GM23338 (cell line): ENCODE measurements at regions not wholly inside any gene's neighbourhood (a gene's known extent, or its start where the extent isn't known, plus 50 kb on each side); places are given as distances from the start of the nearest gene placed in this dataset.
"Not testable (repeated sequence)": the region's sequence is repeated elsewhere in the genome, so short reads cannot be mapped to it uniquely, and the experiment has no call there.

ENCODE experiments used
- ATAC-seq: fragments of 200-7000 bp; cut with Tn5 transposase; 3 replicates; pipeline ENCODE4 v1.9.1; 2020
- DNase-seq: peaks from one replicate; pipeline ENCODE4 v3.0.0-alpha.2; 2015; ENCODE audit warnings: low spot score
- H2AFZ ChIP-seq: fragments of 200-600 bp; sonication (generic); 2 replicates; pipeline ENCODE4 v1.8.0; 2016; ENCODE audit warnings: antibody characterized with exemption, mild to moderate bottlenecking, moderate library complexity
- H3F3A ChIP-seq: fragments of 200-600 bp; sonication (generic); replicated peaks from 2 replicates; pipeline ENCODE4 v1.8.0; 2017; ENCODE audit warnings: antibody characterized with exemption, mixed run types, low read depth
- H3K27ac ChIP-seq: fragments of 200-600 bp; sonication (generic); 2 replicates; pipeline ENCODE4 v1.6.1; 2016; ENCODE audit warnings: low read depth
- H3K27me3 ChIP-seq: fragments of 200-600 bp; sonication (generic); 2 replicates; pipeline ENCODE4 v1.8.0; 2016; ENCODE audit warnings: mild to moderate bottlenecking, mixed run types, moderate library complexity; ENCODE audit not compliant: insufficient read depth
- H3K36me3 ChIP-seq: fragments of 200-600 bp; sonication (generic); 2 replicates; pipeline ENCODE4 v1.8.0; 2016; ENCODE audit warnings: mild to moderate bottlenecking; ENCODE audit not compliant: insufficient read depth
- H3K4me1 ChIP-seq: fragments of 200-600 bp; sonication (generic); 2 replicates; pipeline ENCODE4 v1.8.0; 2016; ENCODE audit warnings: mild to moderate bottlenecking, moderate library complexity; ENCODE audit not compliant: insufficient read depth
- H3K4me2 ChIP-seq: fragments of 200-600 bp; sonication (generic); 2 replicates; pipeline ENCODE4 v1.7.1; 2017; ENCODE audit warnings: mixed run types
- H3K4me3 ChIP-seq: fragments of 200-600 bp; sonication (generic); 2 replicates; pipeline ENCODE4 v1.6.1; 2016; ENCODE audit warnings: mixed run types
- H3K79me2 ChIP-seq: fragments of 200-600 bp; sonication (generic); replicated peaks from 2 replicates; pipeline ENCODE4 v1.8.0; 2017; ENCODE audit warnings: mild to moderate bottlenecking; ENCODE audit not compliant: insufficient read depth
- H3K9me2 ChIP-seq: fragments of 200-600 bp; sonication (generic); 2 replicates; pipeline ENCODE4 v1.8.0; 2017; ENCODE audit not compliant: insufficient read depth
- H4K20me1 ChIP-seq: fragments of 200-600 bp; sonication (generic); replicated peaks from 2 replicates; pipeline ENCODE4 v1.8.0; 2017; ENCODE audit warnings: mild to moderate bottlenecking; ENCODE audit not compliant: insufficient read depth
- H3K27ac Mint-ChIP-seq: 2 replicates; pipeline ENCODE4 v1.8.0; 2020; ENCODE audit warnings: inconsistent platforms, mild to moderate bottlenecking, moderate library complexity, mixed read lengths
- H3K27me3 Mint-ChIP-seq: 3 replicates; pipeline ENCODE4 v1.8.0; 2022; ENCODE audit warnings: low read depth, mild to moderate bottlenecking, moderate library complexity, mixed read lengths, inconsistent platforms; ENCODE audit not compliant: insufficient read depth, poor library complexity
- H3K36me3 Mint-ChIP-seq: 3 replicates; pipeline ENCODE4 v1.8.0; 2021; ENCODE audit warnings: low read depth, mild to moderate bottlenecking, inconsistent platforms, moderate library complexity, mixed read lengths
- H3K4me1 Mint-ChIP-seq: 3 replicates; pipeline ENCODE4 v1.8.0; 2020; ENCODE audit warnings: mild to moderate bottlenecking, inconsistent platforms, mixed read lengths
- H3K4me3 Mint-ChIP-seq: 3 replicates; pipeline ENCODE4 v1.8.0; 2021; ENCODE audit warnings: moderate library complexity, mild to moderate bottlenecking, inconsistent platforms, mixed read lengths
- H3K9me3 Mint-ChIP-seq: 3 replicates; pipeline ENCODE4 v1.8.0; 2020; ENCODE audit warnings: moderate library complexity, mild to moderate bottlenecking, inconsistent platforms, mixed read lengths
- CREB1 ChIP-seq: fragments of 250-450 bp; sonication (Bioruptor Pico); IDR thresholded peaks from 2 replicates; pipeline ENCODE4 v1.5.0; 2020; ENCODE audit warnings: low read depth, mild to moderate bottlenecking, moderate library complexity
- JUNB ChIP-seq: IDR thresholded peaks from one replicate; pipeline ENCODE4 v1.6.1; 2016; ENCODE audit warnings: antibody characterized with exemption; ENCODE audit not compliant: unreplicated experiment
- POLR2AphosphoS5 ChIP-seq: IDR thresholded peaks from 2 replicates; pipeline ENCODE4 v1.6.1; 2016; ENCODE audit warnings: antibody characterized with exemption, low read depth
- ZNF331 ChIP-seq: fragments of 250-450 bp; sonication (Bioruptor Pico); IDR thresholded peaks from 2 replicates; pipeline ENCODE4 v1.5.0; 2020; ENCODE audit warnings: low read depth, mild to moderate bottlenecking, moderate library complexity
- TF ChIP-seq, protein P1 (sequence below), 2 experiments: fragments of 200-600 bp in 1 of 2; sonication (generic) in 1 of 2; conservative IDR thresholded peaks; 2 replicates each; pipeline versions ENCODE4 v1.5.1 to v1.6.1; 2016 to 2017; ENCODE audit warnings: antibody characterized with exemption in 2 of 2, low read depth in 2 of 2, mild to moderate bottlenecking in 2 of 2, moderate library complexity in 1 of 2
- TF ChIP-seq, protein P2 (sequence below): fragments of 250-450 bp; sonication (Bioruptor Pico); IDR thresholded peaks from 2 replicates; pipeline ENCODE4 v1.5.0; 2020; ENCODE audit warnings: mild to moderate bottlenecking, moderate library complexity

GRCh38 chr3:174365796-174366195 is 493.3 kb upstream of the NAALADL2 start (continued):
- TF ChIP-seq, protein P1, sequence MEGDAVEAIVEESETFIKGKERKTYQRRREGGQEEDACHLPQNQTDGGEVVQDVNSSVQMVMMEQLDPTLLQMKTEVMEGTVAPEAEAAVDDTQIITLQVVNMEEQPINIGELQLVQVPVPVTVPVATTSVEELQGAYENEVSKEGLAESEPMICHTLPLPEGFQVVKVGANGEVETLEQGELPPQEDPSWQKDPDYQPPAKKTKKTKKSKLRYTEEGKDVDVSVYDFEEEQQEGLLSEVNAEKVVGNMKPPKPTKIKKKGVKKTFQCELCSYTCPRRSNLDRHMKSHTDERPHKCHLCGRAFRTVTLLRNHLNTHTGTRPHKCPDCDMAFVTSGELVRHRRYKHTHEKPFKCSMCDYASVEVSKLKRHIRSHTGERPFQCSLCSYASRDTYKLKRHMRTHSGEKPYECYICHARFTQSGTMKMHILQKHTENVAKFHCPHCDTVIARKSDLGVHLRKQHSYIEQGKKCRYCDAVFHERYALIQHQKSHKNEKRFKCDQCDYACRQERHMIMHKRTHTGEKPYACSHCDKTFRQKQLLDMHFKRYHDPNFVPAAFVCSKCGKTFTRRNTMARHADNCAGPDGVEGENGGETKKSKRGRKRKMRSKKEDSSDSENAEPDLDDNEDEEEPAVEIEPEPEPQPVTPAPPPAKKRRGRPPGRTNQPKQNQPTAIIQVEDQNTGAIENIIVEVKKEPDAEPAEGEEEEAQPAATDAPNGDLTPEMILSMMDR (conservative IDR thresholded peaks at IDR 0.05; ENCODE audit: low read depth in 2 of 2) = no peak
- no peak for TF ChIP-seq CREB1 (CRISPR knock-in tag)
- no peak for TF ChIP-seq ZNF331 (CRISPR knock-in tag)
- TF ChIP-seq JUNB = no peak

DNA sequence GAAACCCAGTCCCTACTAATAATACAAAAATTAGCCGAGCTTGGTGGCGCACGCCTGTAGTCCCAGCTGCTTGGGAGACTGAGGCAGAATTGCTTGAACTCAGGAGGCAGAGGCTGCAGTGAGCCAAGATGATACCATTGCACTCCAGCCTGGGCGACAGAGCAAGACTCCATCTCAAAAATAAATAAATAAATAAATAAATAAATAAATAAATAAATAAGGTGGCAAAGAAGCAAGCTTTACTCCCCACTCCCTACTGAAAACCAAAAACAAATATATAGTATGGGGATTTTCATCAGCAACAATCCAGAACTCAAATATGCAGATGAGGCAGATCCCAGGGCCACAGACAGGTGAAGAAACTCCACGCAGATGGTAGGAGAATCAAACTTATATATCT is 492.2 kb upstream of the NAALADL2 start:
- not testable (repeated sequence) for H3K27ac ChIP-seq, H3F3A ChIP-seq, H3K4me1 Mint-ChIP-seq, H2AFZ ChIP-seq, H4K20me1 ChIP-seq, ATAC-seq, DNase-seq, H3K4me3 Mint-ChIP-seq, H3K27me3 ChIP-seq, H3K27ac Mint-ChIP-seq, H3K36me3 Mint-ChIP-seq, H3K79me2 ChIP-seq, H3K4me1 ChIP-seq, H3K4me2 ChIP-seq, H3K36me3 ChIP-seq, H3K9me3 Mint-ChIP-seq, H3K9me2 ChIP-seq, H3K4me3 ChIP-seq, H3K27me3 Mint-ChIP-seq

- DNase-seq = no peak
- no peak overlapping the region for H3K4me3 ChIP-seq
- TF ChIP-seq, protein P2, sequence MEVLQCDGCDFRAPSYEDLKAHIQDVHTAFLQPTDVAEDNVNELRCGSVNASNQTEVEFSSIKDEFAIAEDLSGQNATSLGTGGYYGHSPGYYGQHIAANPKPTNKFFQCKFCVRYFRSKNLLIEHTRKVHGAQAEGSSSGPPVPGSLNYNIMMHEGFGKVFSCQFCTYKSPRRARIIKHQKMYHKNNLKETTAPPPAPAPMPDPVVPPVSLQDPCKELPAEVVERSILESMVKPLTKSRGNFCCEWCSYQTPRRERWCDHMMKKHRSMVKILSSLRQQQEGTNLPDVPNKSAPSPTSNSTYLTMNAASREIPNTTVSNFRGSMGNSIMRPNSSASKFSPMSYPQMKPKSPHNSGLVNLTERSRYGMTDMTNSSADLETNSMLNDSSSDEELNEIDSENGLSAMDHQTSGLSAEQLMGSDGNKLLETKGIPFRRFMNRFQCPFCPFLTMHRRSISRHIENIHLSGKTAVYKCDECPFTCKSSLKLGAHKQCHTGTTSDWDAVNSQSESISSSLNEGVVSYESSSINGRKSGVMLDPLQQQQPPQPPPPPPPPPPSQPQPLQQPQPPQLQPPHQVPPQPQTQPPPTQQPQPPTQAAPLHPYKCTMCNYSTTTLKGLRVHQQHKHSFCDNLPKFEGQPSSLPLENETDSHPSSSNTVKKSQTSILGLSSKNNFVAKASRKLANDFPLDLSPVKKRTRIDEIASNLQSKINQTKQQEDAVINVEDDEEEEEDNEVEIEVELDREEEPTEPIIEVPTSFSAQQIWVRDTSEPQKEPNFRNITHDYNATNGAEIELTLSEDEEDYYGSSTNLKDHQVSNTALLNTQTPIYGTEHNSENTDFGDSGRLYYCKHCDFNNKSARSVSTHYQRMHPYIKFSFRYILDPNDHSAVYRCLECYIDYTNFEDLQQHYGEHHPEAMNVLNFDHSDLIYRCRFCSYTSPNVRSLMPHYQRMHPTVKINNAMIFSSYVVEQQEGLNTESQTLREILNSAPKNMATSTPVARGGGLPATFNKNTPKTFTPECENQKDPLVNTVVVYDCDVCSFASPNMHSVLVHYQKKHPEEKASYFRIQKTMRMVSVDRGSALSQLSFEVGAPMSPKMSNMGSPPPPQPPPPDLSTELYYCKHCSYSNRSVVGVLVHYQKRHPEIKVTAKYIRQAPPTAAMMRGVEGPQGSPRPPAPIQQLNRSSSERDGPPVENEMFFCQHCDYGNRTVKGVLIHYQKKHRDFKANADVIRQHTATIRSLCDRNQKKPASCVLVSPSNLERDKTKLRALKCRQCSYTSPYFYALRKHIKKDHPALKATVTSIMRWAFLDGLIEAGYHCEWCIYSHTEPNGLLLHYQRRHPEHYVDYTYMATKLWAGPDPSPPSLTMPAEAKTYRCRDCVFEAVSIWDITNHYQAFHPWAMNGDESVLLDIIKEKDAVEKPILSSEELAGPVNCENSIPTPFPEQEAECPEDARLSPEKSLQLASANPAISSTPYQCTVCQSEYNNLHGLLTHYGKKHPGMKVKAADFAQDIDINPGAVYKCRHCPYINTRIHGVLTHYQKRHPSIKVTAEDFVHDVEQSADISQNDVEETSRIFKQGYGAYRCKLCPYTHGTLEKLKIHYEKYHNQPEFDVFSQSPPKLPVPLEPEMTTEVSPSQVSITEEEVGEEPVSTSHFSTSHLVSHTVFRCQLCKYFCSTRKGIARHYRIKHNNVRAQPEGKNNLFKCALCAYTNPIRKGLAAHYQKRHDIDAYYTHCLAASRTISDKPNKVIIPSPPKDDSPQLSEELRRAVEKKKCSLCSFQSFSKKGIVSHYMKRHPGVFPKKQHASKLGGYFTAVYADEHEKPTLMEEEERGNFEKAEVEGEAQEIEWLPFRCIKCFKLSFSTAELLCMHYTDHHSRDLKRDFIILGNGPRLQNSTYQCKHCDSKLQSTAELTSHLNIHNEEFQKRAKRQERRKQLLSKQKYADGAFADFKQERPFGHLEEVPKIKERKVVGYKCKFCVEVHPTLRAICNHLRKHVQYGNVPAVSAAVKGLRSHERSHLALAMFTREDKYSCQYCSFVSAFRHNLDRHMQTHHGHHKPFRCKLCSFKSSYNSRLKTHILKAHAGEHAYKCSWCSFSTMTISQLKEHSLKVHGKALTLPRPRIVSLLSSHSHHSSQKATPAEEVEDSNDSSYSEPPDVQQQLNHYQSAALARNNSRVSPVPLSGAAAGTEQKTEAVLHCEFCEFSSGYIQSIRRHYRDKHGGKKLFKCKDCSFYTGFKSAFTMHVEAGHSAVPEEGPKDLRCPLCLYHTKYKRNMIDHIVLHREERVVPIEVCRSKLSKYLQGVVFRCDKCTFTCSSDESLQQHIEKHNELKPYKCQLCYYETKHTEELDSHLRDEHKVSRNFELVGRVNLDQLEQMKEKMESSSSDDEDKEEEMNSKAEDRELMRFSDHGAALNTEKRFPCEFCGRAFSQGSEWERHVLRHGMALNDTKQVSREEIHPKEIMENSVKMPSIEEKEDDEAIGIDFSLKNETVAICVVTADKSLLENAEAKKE (CRISPR knock-in tag) = no peak
- no peak for TF ChIP-seq POLR2AphosphoS5
- no peaks in the 10 kb centered on the region for H3K9me3 Mint-ChIP-seq
- H3K27ac ChIP-seq = no peak overlapping the region
- no peaks in the 10 kb centered on the region for H3K36me3 ChIP-seq
- H3K27me3 ChIP-seq = no peaks in the 10 kb centered on the region
- ATAC-seq = no peak
- no peaks in the 10 kb centered on the region for H4K20me1 ChIP-seq
- no peaks in the 10 kb centered on the region for H3K9me2 ChIP-seq
- no peaks in the 10 kb centered on the region for H3K79me2 ChIP-seq
- H3K4me1 Mint-ChIP-seq = no peaks in the 10 kb centered on the region
- no peaks in the 10 kb centered on the region for H3K27me3 Mint-ChIP-seq
- no peaks in the 10 kb centered on the region for H3K36me3 Mint-ChIP-seq
- no peaks in the 10 kb centered on the region for H3F3A ChIP-seq
- H2AFZ ChIP-seq = no peak overlapping the region
- no peaks in the 10 kb centered on the region for H3K4me1 ChIP-seq
- no peak overlapping the region for H3K4me3 Mint-ChIP-seq
- no peak overlapping the region for H3K4me2 ChIP-seq
- H3K27ac Mint-ChIP-seq = no peak overlapping the region
Observed at GRCh38 chr3:174376346-174376745, 482.8 kb upstream of the NAALADL2 start.
